Smooth muscle cell (in vitro differentiated cells): ENCODE measurements at regions not wholly inside any gene's neighbourhood (a gene's known extent, or its start where the extent isn't known, plus 50 kb on each side); places are given as distances from the start of the nearest gene placed in this dataset.
"Not testable (repeated sequence)": the region's sequence is repeated elsewhere in the genome, so short reads cannot be mapped to it uniquely, and the experiment has no call there.

Experiments
- DNase-seq: peaks from one replicate; lab custom pipeline; 2025; ENCODE audit not compliant: unreplicated experiment; lab: John Stamatoyannopoulos, UW
- H2AFZ ChIP-seq: fragments of 200-600 bp; sonication (generic); 2 replicates; pipeline ENCODE4 v1.6.0; 2016; ENCODE audit warnings: antibody characterized with exemption, low read depth, mild to moderate bottlenecking
- H3F3A ChIP-seq: fragments of 200-600 bp; sonication (generic); 2 replicates; pipeline ENCODE4 v1.6.0; 2017; ENCODE audit warnings: antibody characterized with exemption, low read depth
- H3K27ac ChIP-seq: fragments of 200-600 bp; sonication (generic); 2 replicates; pipeline ENCODE4 v1.5.1; 2016; ENCODE audit warnings: low read depth, mild to moderate bottlenecking
- H3K27me3 ChIP-seq: fragments of 200-600 bp; sonication (generic); 2 replicates; pipeline ENCODE4 v1.6.1; 2016; ENCODE audit warnings: low read depth, mild to moderate bottlenecking
- H3K36me3 ChIP-seq: fragments of 200-600 bp; sonication (generic); 2 replicates; pipeline ENCODE4 v1.5.1; 2016; ENCODE audit warnings: low read depth
- H3K4me1 ChIP-seq: fragments of 200-600 bp; sonication (generic); 2 replicates; pipeline ENCODE4 v1.5.1; 2016; ENCODE audit warnings: low read depth
- H3K4me2 ChIP-seq: fragments of 200-600 bp; sonication (generic); 2 replicates; pipeline ENCODE4 v1.6.0; 2016; ENCODE audit warnings: mild to moderate bottlenecking
- H3K4me3 ChIP-seq: fragments of 200-600 bp; sonication (generic); 2 replicates; pipeline ENCODE4 v1.5.1; 2016; ENCODE audit warnings: mild to moderate bottlenecking
- H3K79me2 ChIP-seq: fragments of 200-600 bp; sonication (generic); 2 replicates; pipeline ENCODE4 v1.6.0; 2016; ENCODE audit warnings: low read depth, mild to moderate bottlenecking
- H3K9ac ChIP-seq: fragments of 200-600 bp; sonication (generic); 2 replicates; pipeline ENCODE4 v1.6.0; 2016; ENCODE audit warnings: low read depth
- H3K9me3 ChIP-seq: fragments of 200-600 bp; sonication (generic); replicated peaks from 2 replicates; pipeline ENCODE4 v1.5.1; 2016; ENCODE audit warnings: low read depth
- H4K20me1 ChIP-seq: fragments of 200-600 bp; sonication (generic); 2 replicates; pipeline ENCODE4 v1.6.0; 2016; ENCODE audit warnings: low read depth
- CTCF ChIP-seq: fragments of 200-600 bp; sonication (generic); IDR thresholded peaks from 2 replicates; pipeline ENCODE4 v1.5.1; 2017; ENCODE audit warnings: borderline replicate concordance, mild to moderate bottlenecking, antibody characterized with exemption; ENCODE audit not compliant: insufficient read depth, poor library complexity, severe bottlenecking
- WGBS: methylation state at CpG from one replicate; pipeline ENCODE4 v1.1.7; 2016; ENCODE audit warnings: low lambda C conversion rate; 5-methylcytosine and 5-hydroxymethylcytosine counted together

DNA sequence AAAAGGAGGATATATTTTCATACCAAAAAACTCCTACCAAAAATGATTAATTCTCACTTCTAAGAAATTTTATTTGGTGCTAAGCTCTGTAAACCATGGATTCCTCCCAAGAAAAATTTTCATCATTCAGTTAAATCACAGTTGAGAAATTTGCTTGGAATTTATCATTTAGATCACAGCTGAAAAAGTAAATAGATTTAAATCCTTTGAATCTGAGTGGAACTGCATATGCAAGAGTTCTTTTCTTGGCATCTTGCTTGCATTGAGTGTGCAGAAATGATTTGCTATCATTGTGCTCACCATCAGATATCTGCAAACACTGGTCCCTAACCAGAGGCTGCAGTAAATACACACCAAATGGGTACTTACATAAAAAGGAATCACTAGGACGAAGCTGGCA lies 836.1 kb upstream of the CDH6 start:
- H2AFZ ChIP-seq: no peak overlapping the region
- TF ChIP-seq CTCF: no peak
- H3K4me2 ChIP-seq: no peak overlapping the region
- no peak overlapping the region for H3K4me3 ChIP-seq
- H3K9me3 ChIP-seq: no peaks in the 10 kb centered on the region
- H3K9ac ChIP-seq: no peak overlapping the region
- DNase-seq: no peak
- H3K4me1 ChIP-seq: no peaks in the 10 kb centered on the region
- no peaks in the 10 kb centered on the region for H3F3A ChIP-seq
- H4K20me1 ChIP-seq: no peaks in the 10 kb centered on the region
- no peaks in the 10 kb centered on the region for H3K36me3 ChIP-seq
- no peaks in the 10 kb centered on the region for H3K27me3 ChIP-seq
- 82% methylated on average over 1 of the region's 1 CpG for WGBS
- H3K79me2 ChIP-seq: no peaks in the 10 kb centered on the region
- H3K27ac ChIP-seq: no peak overlapping the region

GRCh38 chr5:30355675-30356074 lies 837.8 kb upstream of the CDH6 start:
- H3K27ac ChIP-seq: no peak overlapping the region
- no peak overlapping the region for H3K4me2 ChIP-seq
- no peak for DNase-seq
- H4K20me1 ChIP-seq: no peaks in the 10 kb centered on the region
- no peak overlapping the region for H2AFZ ChIP-seq
- no peak overlapping the region for H3K4me3 ChIP-seq
- H3K36me3 ChIP-seq: no peaks in the 10 kb centered on the region
- H3K9ac ChIP-seq: no peak overlapping the region
- H3F3A ChIP-seq: no peaks in the 10 kb centered on the region
- no peaks in the 10 kb centered on the region for H3K79me2 ChIP-seq
- H3K9me3 ChIP-seq: no peaks in the 10 kb centered on the region
- TF ChIP-seq CTCF: no peak
- WGBS: 72% methylated on average over 5 of the region's 5 CpGs
- no peaks in the 10 kb centered on the region for H3K4me1 ChIP-seq
- no peaks in the 10 kb centered on the region for H3K27me3 ChIP-seq

DNA sequence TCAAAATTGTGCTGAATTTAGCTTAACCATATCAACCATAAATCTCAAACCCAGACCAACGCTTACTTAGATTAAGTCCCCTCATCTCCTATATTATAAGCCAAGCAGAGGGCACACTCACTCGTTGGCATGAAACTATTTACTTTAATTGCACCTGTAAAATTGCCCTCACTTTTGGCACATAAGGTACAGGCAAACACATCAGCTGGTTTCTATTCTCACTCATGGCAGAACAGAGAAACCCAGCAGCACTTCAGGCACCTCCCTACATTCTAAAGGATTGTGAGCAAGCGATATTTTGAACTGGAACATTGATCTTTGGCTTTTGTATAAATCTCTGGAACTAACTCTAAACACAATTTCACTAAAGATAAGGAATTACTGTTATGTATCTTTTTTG lies 845.6 kb upstream of the CDH6 start:
- H3K4me3 ChIP-seq: no peak overlapping the region
- H3F3A ChIP-seq: no peaks in the 10 kb centered on the region
- H3K27me3 ChIP-seq: no peaks in the 10 kb centered on the region
- no peaks in the 10 kb centered on the region for H3K4me1 ChIP-seq
- no peak overlapping the region for H3K4me2 ChIP-seq
- H4K20me1 ChIP-seq: no peaks in the 10 kb centered on the region
- no peaks in the 10 kb centered on the region for H3K36me3 ChIP-seq
- no peak overlapping the region for H2AFZ ChIP-seq
- WGBS: 94% methylated on average over 3 of the region's 3 CpGs
- no peaks in the 10 kb centered on the region for H3K79me2 ChIP-seq
- no peaks in the 10 kb centered on the region for H3K9me3 ChIP-seq
- H3K27ac ChIP-seq: no peak overlapping the region
- no peak for TF ChIP-seq CTCF
- no peak for DNase-seq
- no peak overlapping the region for H3K9ac ChIP-seq

DNA sequence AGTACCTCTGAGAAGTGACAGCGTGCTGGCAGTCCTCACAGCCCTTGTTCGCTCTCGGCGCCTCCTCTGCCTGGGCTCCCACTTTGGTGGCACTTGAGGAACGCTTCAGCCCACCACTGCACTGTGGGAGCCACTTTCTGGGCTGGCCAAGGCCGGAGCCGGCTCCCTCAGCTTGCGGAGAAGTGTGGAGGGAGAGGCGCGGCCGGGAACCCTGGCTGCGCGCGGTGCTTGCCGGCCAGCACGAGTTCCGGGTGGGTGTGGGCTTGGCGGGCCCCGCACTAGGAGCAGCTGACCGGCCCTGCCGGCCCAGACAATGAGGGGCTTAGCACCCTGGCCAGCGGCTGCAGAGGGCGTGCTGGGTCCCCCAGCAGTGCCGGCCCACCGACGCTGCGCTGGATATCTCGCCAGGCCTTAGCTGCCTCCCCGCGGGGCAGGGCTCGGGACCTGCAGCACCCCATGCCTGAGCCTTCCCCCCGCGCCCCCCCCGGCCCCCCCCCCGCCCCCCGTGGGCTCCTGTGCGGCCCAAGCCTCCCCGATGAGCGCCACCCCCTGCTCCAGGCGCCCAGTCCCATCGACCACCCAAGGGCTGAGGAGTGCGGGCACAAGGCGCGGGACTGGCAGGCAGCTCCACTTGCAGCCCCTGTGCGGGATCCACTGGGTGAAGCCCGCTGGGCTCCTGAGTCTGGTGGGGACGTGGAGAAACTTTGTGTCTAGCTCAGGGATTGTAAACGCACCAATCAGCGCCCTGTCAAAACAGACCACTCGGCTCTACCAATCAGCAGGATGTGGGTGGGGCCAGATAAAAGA lies 847.7 kb upstream of the CDH6 start:
- H2AFZ ChIP-seq, H3K4me1 ChIP-seq, H3K27me3 ChIP-seq, DNase-seq, H3K36me3 ChIP-seq, H3F3A ChIP-seq, H3K9ac ChIP-seq, H3K4me2 ChIP-seq, H3K27ac ChIP-seq, H3K4me3 ChIP-seq, H3K9me3 ChIP-seq, H4K20me1 ChIP-seq, H3K79me2 ChIP-seq: not testable (repeated sequence)
- WGBS: 90% methylated on average over 40 of the region's 50 CpGs
